Pancreas (tissue), 10 donors: ENCODE measurements at regions not wholly inside any gene's neighbourhood (a gene's known extent, or its start where the extent isn't known, plus 50 kb on each side); places are given as distances from the start of the nearest gene placed in this dataset.

ENCODE experiments used
- ATAC-seq, 4 donors: fragments of 200-7000 bp; cut with Tn5 transposase; one replicate each; pipeline versions ENCODE4 v1.8.0 to v1.9.1; 2020; ENCODE audit warnings: mild to moderate bottlenecking in 4 of 4, moderate library complexity in 4 of 4
- DNase-seq, 6 donors: peaks; one replicate each; pipeline ENCODE4 v3.0.0-alpha.2; 2020
- FAIRE-seq: peaks from 2 replicates; lab custom pipeline; 2012; peaks lifted over from hg19 to GRCh38; lab: Jason Lieb, UNC
- H3K27ac ChIP-seq, 4 donors: fragments of 200-600 bp; sonication (generic); 1 replicate in 3 of 4; 2 replicates in 1 of 4; pipeline versions ENCODE4 v1.5.0 to v1.8.0; 2020
- H3K27me3 ChIP-seq, 4 donors: fragments of 200-600 bp; one replicate each; pipeline ENCODE4 v1.8.0; 2021
- H3K36me3 ChIP-seq, 3 donors: fragments of 200-600 bp; sonication (generic) in 1 of 3; one replicate each; pipeline versions ENCODE4 v1.5.0 to v1.8.0; 2020 to 2021
- H3K4me1 ChIP-seq, 3 donors: fragments of 200-600 bp; one replicate each; pipeline ENCODE4 v1.8.0; 2021
- H3K4me3 ChIP-seq, 4 donors: fragments of 200-600 bp; sonication (generic) in 2 of 4; one replicate each; pipeline versions ENCODE4 v1.5.0 to v1.8.0; 2020 to 2021
- H3K9me3 ChIP-seq, 4 donors: fragments of 200-600 bp; one replicate each; pipeline ENCODE4 v1.8.0; 2021
- WGBS, 2 donors: extraction: QIAGEN DNeasy Blood & Tissue Kit; methylation state at CpG; one replicate each; pipeline ENCODE4 v1.1.7; 2013; 5-methylcytosine and 5-hydroxymethylcytosine counted together
- intact Hi-C, 3 donors: fragments of 100-400 bp; cut with DNase I; formaldehyde crosslinking; loops; one replicate each; pipeline versions ENCODE4 v1.11.1 to v1.14.2; 2022
- TF ChIP-seq, protein P1 (sequence below), 4 donors: fragments of 200-600 bp; sonication (generic) in 3 of 4; IDR thresholded peaks; one replicate each; pipeline versions ENCODE4 v1.5.0 to v1.8.0; 2021; ENCODE audit warnings: antibody characterized with exemption in 4 of 4
- donor health status: healthy with polysubstance abuse.
- donor health status: DM: no; HTN: no; CAD: no; lungs with moderate emphysema.
- donor health status: DM: no; HTN: no; CAD: no.
- donor health status: control.
- donor health status: control.
- donor health status: Bipolar disorder and iron deficiency.
- donor health status: DM: yes; HTN: yes; CAD: no.
- donor health status: DM: no; HTN: no; CAD: no.
- donor health status: DM: no; HTN: no; CAD: no.
- donor health status: DM: yes; HTN: yes; CAD: no.

DNA sequence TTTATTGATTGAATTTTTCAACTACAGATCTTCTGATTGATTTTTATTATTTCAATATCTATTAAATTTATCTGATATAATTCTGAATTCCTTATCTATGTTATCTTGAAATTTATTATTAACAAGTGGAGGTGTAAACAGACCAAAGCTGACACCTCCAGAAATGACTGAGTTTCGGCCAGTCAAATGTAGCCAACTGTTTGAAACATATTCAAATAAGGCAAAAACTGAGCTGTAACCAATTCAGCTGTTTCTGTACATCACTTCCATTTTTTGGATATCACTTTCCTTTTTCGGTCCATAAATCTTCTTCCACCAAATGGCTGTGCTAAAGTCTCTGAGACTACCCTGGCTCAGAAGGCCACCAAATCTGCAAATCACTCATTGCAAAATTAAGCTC, 2127.3 kb upstream of the AGA start:
- Histone ChIP-seq H3K4me3 (no peak overlapping the region), H3K27me3 (no peaks in the 10 kb centered on the region), H3K27ac (no peak overlapping the region), H3K4me1 (no peaks in the 10 kb centered on the region), H3K9me3 (no peaks in the 10 kb centered on the region), H3K36me3 (no peaks in the 10 kb centered on the region)
- no peak for DNase-seq
- TF ChIP-seq, protein P1, sequence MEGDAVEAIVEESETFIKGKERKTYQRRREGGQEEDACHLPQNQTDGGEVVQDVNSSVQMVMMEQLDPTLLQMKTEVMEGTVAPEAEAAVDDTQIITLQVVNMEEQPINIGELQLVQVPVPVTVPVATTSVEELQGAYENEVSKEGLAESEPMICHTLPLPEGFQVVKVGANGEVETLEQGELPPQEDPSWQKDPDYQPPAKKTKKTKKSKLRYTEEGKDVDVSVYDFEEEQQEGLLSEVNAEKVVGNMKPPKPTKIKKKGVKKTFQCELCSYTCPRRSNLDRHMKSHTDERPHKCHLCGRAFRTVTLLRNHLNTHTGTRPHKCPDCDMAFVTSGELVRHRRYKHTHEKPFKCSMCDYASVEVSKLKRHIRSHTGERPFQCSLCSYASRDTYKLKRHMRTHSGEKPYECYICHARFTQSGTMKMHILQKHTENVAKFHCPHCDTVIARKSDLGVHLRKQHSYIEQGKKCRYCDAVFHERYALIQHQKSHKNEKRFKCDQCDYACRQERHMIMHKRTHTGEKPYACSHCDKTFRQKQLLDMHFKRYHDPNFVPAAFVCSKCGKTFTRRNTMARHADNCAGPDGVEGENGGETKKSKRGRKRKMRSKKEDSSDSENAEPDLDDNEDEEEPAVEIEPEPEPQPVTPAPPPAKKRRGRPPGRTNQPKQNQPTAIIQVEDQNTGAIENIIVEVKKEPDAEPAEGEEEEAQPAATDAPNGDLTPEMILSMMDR (IDR thresholded peaks at IDR 0.05), result no peak
- ATAC-seq, result no peak
- WGBS, 2 donors, result 31 to 45% methylated on average over 2 of the region's 2 CpGs
- intact Hi-C loops, result no loop called here
- no peak for FAIRE-seq

DNA sequence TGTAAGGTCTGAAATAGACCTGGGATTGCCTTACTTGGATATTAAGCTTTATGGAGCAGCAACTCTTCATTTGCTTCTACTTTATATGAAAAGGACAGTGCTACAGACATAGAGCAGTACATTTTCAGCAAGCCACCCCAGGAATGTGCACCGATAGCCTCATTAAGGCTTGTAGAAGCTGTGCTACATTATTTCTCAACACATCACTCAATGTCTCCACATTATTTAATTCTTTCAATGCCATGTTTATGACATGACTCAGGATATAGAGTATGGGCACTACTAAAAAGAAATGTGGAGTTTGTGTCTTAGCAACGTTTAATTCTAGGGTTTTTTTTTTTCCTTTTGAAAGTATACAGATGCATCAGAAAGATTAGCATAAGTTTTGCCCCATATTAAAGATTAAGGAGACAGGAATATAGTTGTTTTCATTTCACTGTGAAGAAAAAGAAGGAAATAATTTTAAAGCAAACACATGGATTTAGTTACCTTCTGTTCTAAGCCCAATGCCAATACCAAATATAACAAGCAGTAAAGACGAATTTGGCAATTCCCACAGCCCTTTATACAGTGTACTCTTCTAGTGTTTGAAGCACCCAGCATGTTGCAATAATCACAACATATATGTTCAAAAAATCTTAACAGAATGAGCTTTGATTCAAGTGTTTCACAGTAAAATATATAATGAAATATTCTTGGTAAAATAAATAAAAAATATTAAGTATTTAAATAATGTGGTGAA, 2140.1 kb upstream of the AGA start:
- H3K36me3 ChIP-seq, result no peaks in the 10 kb centered on the region
- no peak for FAIRE-seq

DNA sequence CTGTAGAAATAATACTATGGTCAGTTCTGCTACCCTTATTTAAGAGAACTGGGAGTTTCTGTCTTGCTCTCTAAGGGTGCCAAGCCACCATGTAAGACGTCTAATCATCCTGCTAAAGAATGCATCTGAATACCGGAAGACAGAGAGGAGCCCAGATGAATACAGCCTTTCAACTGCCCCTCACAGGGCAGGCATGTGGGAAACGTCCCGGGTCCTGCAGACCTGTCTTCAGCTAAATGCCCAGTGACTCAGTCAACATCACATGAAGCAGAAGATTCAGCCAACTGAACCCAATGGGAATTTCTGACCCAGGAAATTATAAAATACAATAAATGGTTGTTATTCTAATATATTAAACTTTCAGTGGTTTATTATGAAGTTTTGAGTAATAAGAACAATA, 2141.0 kb upstream of the AGA start:
- DNase-seq (no peak), FAIRE-seq (no peak), ATAC-seq (no peak)
- Histone ChIP-seq H3K4me1 (no peaks in the 10 kb centered on the region), H3K36me3 (no peaks in the 10 kb centered on the region), H3K27ac (no peak overlapping the region), H3K9me3 (no peaks in the 10 kb centered on the region), H3K4me3 (no peak overlapping the region), H3K27me3 (no peaks in the 10 kb centered on the region)
- WGBS, 2 donors, result 24 to 32% methylated on average over 4 of the region's 4 CpGs
- TF ChIP-seq, protein P1 (IDR thresholded peaks at IDR 0.05), result no peak
- intact Hi-C loops, result no loop called here

More for the DNA sequence above, 2140.1 kb upstream of the AGA start:
- TF ChIP-seq, protein P1 (IDR thresholded peaks at IDR 0.05), result no peak
- Histone ChIP-seq H3K9me3 (no peaks in the 10 kb centered on the region), H3K27me3 (no peaks in the 10 kb centered on the region), H3K27ac (no peak overlapping the region), H3K4me3 (no peak overlapping the region), H3K4me1 (no peaks in the 10 kb centered on the region)
- ATAC-seq, result no peak
- intact Hi-C loops, result no loop called here
- WGBS, 2 donors, result 51 to 55% methylated on average over 3 of the region's 3 CpGs
- no peak for DNase-seq

DNA sequence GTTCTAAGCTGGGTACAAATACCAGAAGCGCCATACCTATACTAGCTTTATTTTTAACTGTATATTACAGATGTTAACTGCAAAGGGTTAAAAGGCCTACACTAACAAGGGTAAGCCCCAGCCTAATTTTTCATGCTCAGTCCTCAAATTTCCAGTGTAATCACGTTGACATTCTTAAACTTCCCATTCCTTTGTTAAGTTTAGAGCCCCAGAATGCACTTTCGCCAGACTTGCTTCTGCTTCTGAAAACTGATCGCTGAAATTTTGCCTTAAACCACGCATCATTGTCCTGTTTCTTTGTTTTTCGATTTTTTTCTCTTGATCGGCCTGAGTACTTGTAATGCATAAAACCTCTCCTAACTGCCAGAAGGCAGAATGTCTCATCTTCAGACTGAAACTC, 2141.9 kb upstream of the AGA start:
- H3K9me3 ChIP-seq, result no peaks in the 10 kb centered on the region
- TF ChIP-seq, protein P1 (IDR thresholded peaks at IDR 0.05), result no peak
- no peaks in the 10 kb centered on the region for H3K4me1 ChIP-seq
- ATAC-seq, result no peak
- DNase-seq, result no peak
- 19 to 48% methylated on average over 7 of the region's 7 CpGs for WGBS, 2 donors
- H3K4me3 ChIP-seq, result no peak overlapping the region
- intact Hi-C loops, result no loop called here
- no peaks in the 10 kb centered on the region for H3K27me3 ChIP-seq
- H3K27ac ChIP-seq, result no peak overlapping the region
- no peaks in the 10 kb centered on the region for H3K36me3 ChIP-seq
- FAIRE-seq, result no peak

DNA sequence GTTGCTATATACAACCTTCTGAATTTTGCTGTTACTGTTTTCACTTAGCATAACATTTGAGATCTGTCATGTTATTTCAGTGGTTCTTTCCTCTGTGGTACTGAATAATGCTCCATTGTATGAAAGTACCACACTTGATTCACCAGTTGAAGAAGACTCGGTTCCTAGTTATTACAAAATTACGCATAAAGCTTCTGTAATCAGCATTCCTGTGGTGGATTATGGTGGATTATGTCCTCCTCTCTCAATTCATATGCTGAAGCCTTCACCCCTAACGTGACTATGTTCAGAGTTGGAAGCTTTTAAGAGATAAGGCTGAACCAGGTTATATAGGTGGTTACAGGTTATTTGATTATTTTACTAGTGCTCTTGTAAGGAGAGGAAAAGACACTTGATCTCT, 2143.5 kb upstream of the AGA start:
- Histone ChIP-seq H3K27me3 (no peaks in the 10 kb centered on the region), H3K9me3 (no peaks in the 10 kb centered on the region), H3K36me3 (no peaks in the 10 kb centered on the region), H3K27ac (no peak overlapping the region), H3K4me1 (no peaks in the 10 kb centered on the region), H3K4me3 (no peak overlapping the region)
- TF ChIP-seq, protein P1 (IDR thresholded peaks at IDR 0.05), result no peak
- WGBS, 2 donors, result 52 to 64% methylated on average over 3 of the region's 3 CpGs
- intact Hi-C loops, result no loop called here
- FAIRE-seq (no peak), DNase-seq (no peak), ATAC-seq (no peak)
